NT2/D1 (cell line): ENCODE measurements at regions not wholly inside any gene's neighbourhood (a gene's known extent, or its start where the extent isn't known, plus 50 kb on each side); places are given as distances from the start of the nearest gene placed in this dataset.

Experiments
- DNase-seq: peaks from one replicate; pipeline ENCODE4 v3.0.0-alpha.2; 2011; ENCODE audit warnings: low read depth, low spot score
- H3K27me3 ChIP-seq: 2 replicates; pipeline ENCODE4 v1.6.0; 2011; ENCODE audit warnings: mild to moderate bottlenecking; ENCODE audit not compliant: insufficient read length, insufficient read depth
- H3K36me3 ChIP-seq: 2 replicates; pipeline ENCODE4 v1.6.1; 2011; ENCODE audit warnings: mild to moderate bottlenecking, low read length, mixed read lengths; ENCODE audit not compliant: insufficient read depth, insufficient read length
- H3K4me1 ChIP-seq: 2 replicates; pipeline ENCODE4 v1.5.1; 2011; ENCODE audit not compliant: insufficient read depth, insufficient read length
- H3K4me3 ChIP-seq: 2 replicates; pipeline ENCODE4 v1.5.1; 2011; ENCODE audit warnings: low read depth; ENCODE audit not compliant: insufficient read length
- H3K9ac ChIP-seq: 2 replicates; pipeline ENCODE4 v1.6.0; 2011; ENCODE audit warnings: low read depth; ENCODE audit not compliant: insufficient read length
- H3K9me3 ChIP-seq: 2 replicates; pipeline ENCODE4 v1.5.1; 2011; ENCODE audit warnings: mild to moderate bottlenecking, low read length; ENCODE audit not compliant: insufficient read depth
- SUZ12 ChIP-seq: IDR thresholded peaks from 2 replicates; pipeline ENCODE4 v1.6.1; 2011; ENCODE audit not compliant: insufficient read length, insufficient read depth; ENCODE audit errors: extremely low read depth
- YY1 ChIP-seq: IDR thresholded peaks from 2 replicates; pipeline ENCODE4 v1.6.1; 2011; ENCODE audit not compliant: insufficient read length, insufficient read depth
- ZNF274 ChIP-seq: IDR thresholded peaks from 2 replicates; pipeline ENCODE4 v1.6.1; 2011; ENCODE audit warnings: mild to moderate bottlenecking, low read depth, low read length

DNA sequence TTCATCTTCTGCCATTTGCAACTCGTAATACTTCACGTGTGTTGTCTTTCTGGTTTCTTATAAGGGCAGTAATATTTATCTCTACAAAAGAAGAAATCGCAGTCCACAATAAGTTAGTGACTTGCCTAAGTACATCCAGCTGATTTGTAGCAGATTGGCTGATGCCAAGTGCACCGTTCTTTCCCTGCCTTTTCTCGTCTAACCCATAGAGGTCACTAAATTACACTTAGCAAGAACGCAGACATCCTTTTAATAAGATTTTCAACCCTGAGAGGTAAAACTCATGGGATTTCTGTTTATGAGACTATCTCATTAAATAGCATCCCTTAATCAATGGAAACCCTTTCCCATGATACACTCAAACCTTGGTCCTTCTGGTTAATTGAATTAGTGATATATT is 408.6 kb upstream of the ACTRT1 start:
- peak; percentile 3 for DNase-seq
- H3K9me3 ChIP-seq, result no peaks in the 10 kb centered on the region

GRCh38 chrX:128458888-128459287 is 406.7 kb upstream of the ACTRT1 start:
- Histone ChIP-seq H3K9ac (no peak overlapping the region), H3K36me3 (no peaks in the 10 kb centered on the region), H3K4me3 (no peak overlapping the region), H3K4me1 (no peaks in the 10 kb centered on the region), H3K27me3 (no peaks in the 10 kb centered on the region), H3K9me3 (no peaks in the 10 kb centered on the region)
- no peak for DNase-seq
- no peak for TF ChIP-seq ZNF274
- TF ChIP-seq SUZ12, result no peak
- TF ChIP-seq YY1, result no peak

More for the DNA sequence above, 408.6 kb upstream of the ACTRT1 start:
- TF ChIP-seq ZNF274 (no peak), SUZ12 (no peak), YY1 (no peak)
- no peaks in the 10 kb centered on the region for H3K4me1 ChIP-seq
- no peak overlapping the region for H3K9ac ChIP-seq
- no peak overlapping the region for H3K4me3 ChIP-seq
- H3K27me3 ChIP-seq, result no peaks in the 10 kb centered on the region
- no peaks in the 10 kb centered on the region for H3K36me3 ChIP-seq

DNA sequence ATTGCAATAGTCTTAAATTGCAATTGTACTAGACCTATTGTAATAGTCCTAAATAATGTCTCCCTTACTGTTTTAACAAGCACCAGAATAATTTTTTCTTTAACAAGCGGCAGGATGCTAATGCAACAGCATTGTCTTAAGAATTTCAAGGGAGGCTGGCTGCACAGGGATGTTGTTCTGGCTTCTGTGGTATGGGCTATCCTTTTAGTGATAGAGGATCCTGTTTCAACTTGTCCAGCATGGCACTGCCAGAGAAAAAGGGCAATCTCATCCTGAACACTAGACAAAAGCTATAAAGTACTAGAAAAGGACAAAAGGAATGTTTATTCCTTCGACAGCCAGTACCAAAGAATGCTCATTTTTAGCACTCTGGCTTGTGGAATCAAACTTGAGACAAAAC is 405.5 kb upstream of the ACTRT1 start:
- H3K36me3 ChIP-seq, result no peaks in the 10 kb centered on the region
- no peak overlapping the region for H3K4me3 ChIP-seq
- no peaks in the 10 kb centered on the region for H3K4me1 ChIP-seq
- no peak for DNase-seq
- TF ChIP-seq ZNF274, result no peak
- no peak for TF ChIP-seq YY1
- TF ChIP-seq SUZ12, result no peak
- H3K9ac ChIP-seq, result no peak overlapping the region
- H3K9me3 ChIP-seq, result no peaks in the 10 kb centered on the region
- no peaks in the 10 kb centered on the region for H3K27me3 ChIP-seq

DNA sequence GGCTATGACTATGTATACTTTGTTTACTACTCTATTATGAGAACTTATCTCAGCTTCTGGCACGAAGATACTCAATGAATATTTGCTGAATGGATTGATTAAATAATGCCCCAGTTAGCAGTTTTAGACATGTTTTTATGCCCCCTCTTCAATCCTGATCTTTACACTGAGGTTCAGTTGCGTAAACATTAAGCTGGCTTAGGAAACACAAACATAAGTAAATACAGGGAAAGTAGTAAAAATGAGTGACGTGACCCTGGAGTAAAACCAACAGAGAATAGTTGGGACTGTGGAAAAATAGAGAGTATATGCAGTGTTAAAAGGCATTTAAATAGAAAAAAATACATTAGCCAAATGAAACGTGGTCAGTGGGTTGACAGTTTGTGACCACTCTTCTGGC is 387.0 kb upstream of the ACTRT1 start:
- DNase-seq, result no peak
- Histone ChIP-seq H3K9ac (no peak overlapping the region), H3K27me3 (no peaks in the 10 kb centered on the region), H3K4me3 (no peak overlapping the region), H3K36me3 (no peaks in the 10 kb centered on the region), H3K4me1 (no peaks in the 10 kb centered on the region), H3K9me3 (no peaks in the 10 kb centered on the region)
- TF ChIP-seq SUZ12 (no peak), YY1 (no peak), ZNF274 (no peak)

- TF ChIP-seq SUZ12, result no peak
- no peak for TF ChIP-seq ZNF274
- no peak for TF ChIP-seq YY1
- no peak for DNase-seq
- no peak overlapping the region for H3K9ac ChIP-seq
Observed at GRCh38 chrX:128438082-128438481, 385.9 kb upstream of the ACTRT1 start.

GRCh38 chrX:128436397-128437103 is 384.3 kb upstream of the ACTRT1 start:
- TF ChIP-seq YY1, result no peak
- TF ChIP-seq SUZ12, result no peak
- no peak for TF ChIP-seq ZNF274
- DNase-seq, result no peak

More at GRCh38 chrX:128438082-128438481, 385.9 kb upstream of the ACTRT1 start:
- Histone ChIP-seq H3K4me1 (no peaks in the 10 kb centered on the region), H3K27me3 (no peaks in the 10 kb centered on the region), H3K9me3 (no peaks in the 10 kb centered on the region), H3K36me3 (no peaks in the 10 kb centered on the region), H3K4me3 (no peak overlapping the region)

GRCh38 chrX:128425546-128425945 is 373.3 kb upstream of the ACTRT1 start:
- H3K36me3 ChIP-seq, result no peaks in the 10 kb centered on the region
- no peak overlapping the region for H3K9ac ChIP-seq
- H3K4me3 ChIP-seq, result no peak overlapping the region
- no peaks in the 10 kb centered on the region for H3K4me1 ChIP-seq
- H3K27me3 ChIP-seq, result no peaks in the 10 kb centered on the region
- DNase-seq, result no peak
- H3K9me3 ChIP-seq, result no peaks in the 10 kb centered on the region
- no peak for TF ChIP-seq SUZ12

More at GRCh38 chrX:128436397-128437103, 384.3 kb upstream of the ACTRT1 start:
- H3K4me1 ChIP-seq, result no peaks in the 10 kb centered on the region
- no peak overlapping the region for H3K4me3 ChIP-seq
- no peak overlapping the region for H3K9ac ChIP-seq
- no peaks in the 10 kb centered on the region for H3K9me3 ChIP-seq
- no peaks in the 10 kb centered on the region for H3K36me3 ChIP-seq
- H3K27me3 ChIP-seq, result no peaks in the 10 kb centered on the region
